ENCODE measurements at regions not wholly inside any gene's neighbourhood (a gene's known extent, or its start where the extent isn't known, plus 50 kb on each side); places are given as distances from the start of the nearest gene placed in this dataset.

GRCh38 chr3:18082551-18083272 is 340.3 kb upstream of the TBC1D5 start:
- TF ChIP-seq CTCF (IDR thresholded peaks at IDR 0.05; ENCODE audit: low read depth, low read length) = no peak
- no peak for TF ChIP-seq POLR2A (IDR thresholded peaks at IDR 0.05; ENCODE audit: extremely low read depth, insufficient read length)
- no peak for TF ChIP-seq MYC (IDR thresholded peaks at IDR 0.05; ENCODE audit: low read depth, low read length)

Data from NB4 (cell line).